ENCODE measurements at regions not wholly inside any gene's neighbourhood (a gene's known extent, or its start where the extent isn't known, plus 50 kb on each side); places are given as distances from the start of the nearest gene placed in this dataset.

DNA sequence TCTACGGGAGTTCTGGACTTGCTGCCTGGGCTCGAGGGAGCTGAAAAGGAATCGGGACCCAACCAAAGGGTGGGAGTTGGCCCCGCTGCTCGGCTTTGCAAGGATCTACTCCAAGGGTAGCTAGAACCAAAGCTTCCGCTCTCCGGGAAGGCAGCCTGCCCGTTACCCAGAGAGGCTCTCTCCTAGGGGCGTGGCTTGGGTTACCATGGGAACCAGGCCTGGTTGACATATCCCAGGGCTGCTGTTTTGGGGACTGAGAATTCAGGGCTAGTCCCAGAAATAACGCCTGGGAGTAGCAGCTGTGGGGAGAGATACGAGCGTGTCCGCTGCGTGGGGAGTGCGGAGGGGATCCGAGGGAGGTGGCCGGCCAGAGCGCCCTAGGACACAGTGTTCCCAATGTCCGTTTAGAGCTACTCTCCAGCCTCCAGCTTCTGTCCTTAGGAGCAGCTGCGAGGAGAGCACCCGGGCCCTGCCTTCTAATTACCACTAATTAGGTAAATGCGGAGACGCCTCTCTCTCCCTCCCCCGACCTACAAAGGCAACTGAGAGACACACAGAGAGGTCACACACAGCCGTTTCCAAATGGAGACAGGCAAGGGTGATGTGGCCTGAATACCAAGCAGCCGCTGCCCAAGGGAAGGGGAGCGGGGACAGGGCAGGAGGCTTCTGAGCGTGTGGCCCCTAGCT is 141.6 kb upstream of the CADM1 start:
- Histone ChIP-seq H3K27me3 (replicated peaks; ENCODE audit: control insufficient read depth, insufficient read depth, low read length) (peaks cover 4% of the 10 kb centered on the region), H3K36me3 (ENCODE audit: control insufficient read depth, insufficient read depth, low read length) (no peaks in the 10 kb centered on the region), H3K4me3 (replicated peaks; ENCODE audit: low read depth, low read length) (no peak overlapping the region)
- TF ChIP-seq, protein P1, sequence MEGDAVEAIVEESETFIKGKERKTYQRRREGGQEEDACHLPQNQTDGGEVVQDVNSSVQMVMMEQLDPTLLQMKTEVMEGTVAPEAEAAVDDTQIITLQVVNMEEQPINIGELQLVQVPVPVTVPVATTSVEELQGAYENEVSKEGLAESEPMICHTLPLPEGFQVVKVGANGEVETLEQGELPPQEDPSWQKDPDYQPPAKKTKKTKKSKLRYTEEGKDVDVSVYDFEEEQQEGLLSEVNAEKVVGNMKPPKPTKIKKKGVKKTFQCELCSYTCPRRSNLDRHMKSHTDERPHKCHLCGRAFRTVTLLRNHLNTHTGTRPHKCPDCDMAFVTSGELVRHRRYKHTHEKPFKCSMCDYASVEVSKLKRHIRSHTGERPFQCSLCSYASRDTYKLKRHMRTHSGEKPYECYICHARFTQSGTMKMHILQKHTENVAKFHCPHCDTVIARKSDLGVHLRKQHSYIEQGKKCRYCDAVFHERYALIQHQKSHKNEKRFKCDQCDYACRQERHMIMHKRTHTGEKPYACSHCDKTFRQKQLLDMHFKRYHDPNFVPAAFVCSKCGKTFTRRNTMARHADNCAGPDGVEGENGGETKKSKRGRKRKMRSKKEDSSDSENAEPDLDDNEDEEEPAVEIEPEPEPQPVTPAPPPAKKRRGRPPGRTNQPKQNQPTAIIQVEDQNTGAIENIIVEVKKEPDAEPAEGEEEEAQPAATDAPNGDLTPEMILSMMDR (IDR thresholded peaks at IDR 0.05; ENCODE audit: insufficient read depth, low read length, poor library complexity, severe bottlenecking), result no peak
- no peak for DNase-seq (ENCODE audit: extremely low read depth, insufficient read length)

DNA sequence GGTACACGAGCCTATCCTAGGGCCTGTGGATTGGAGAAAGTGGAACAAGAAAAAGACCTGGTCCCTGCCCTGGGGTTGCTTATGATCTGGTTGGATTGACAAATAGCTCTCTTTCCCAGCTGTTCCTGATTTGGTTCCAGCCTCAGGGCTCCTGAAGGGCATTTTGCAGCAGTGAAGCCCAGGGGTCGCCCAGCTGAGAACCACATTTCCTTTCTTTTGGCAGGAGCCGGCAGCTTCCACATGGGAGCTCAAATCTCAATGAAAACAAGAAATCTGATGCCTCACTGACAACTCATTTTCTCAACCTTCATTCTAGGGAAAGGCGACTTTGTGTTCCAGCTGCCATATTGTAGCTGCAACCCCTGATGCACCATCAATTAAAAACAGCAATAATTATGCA is 140.6 kb upstream of the CADM1 start:
- no peak for DNase-seq (ENCODE audit: extremely low read depth, insufficient read length)
- no peaks in the 10 kb centered on the region for H3K36me3 ChIP-seq (ENCODE audit: control insufficient read depth, insufficient read depth, low read length)
- TF ChIP-seq, protein P1 (IDR thresholded peaks at IDR 0.05; ENCODE audit: insufficient read depth, low read length, poor library complexity, severe bottlenecking), result no peak
- H3K27me3 ChIP-seq (replicated peaks; ENCODE audit: control insufficient read depth, insufficient read depth, low read length), result peaks cover 4% of the 10 kb centered on the region
- no peak overlapping the region for H3K4me3 ChIP-seq (replicated peaks; ENCODE audit: low read depth, low read length)

DNA sequence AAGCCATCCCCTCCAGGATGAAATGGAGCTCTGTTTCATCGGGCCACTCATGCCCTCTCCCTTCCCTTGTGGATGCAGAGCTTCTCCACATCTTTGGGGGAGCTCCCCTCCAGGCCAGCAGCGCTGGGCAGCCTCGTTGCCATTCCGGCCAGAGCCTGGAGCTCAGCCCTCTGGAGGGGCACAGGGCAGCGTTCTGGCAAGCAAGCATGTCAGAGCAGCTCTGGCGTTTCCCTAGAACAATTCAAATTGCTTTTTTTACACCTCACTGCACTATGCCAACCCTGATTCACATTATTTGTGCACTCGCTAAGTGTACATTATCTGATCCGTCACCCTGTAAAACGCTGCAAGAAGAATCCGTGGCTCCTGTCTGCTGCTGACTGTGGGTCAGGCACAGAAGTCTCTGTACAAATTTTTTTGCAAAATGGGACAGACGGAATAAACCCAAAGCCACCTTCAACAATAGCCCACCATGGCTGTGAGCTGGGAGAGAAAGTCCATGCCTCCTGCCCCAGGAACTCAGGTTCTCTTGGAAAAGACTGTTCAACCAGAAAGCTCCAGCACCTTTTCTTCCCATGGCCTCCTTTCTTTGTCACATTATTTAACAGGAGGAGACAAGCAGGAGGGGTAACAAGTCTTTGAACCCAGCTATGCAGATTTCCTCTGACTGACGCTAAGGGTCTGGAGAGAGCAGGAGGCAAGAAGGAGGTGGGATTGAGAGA is 139.5 kb upstream of the CADM1 start:
- Histone ChIP-seq H3K4me3 (replicated peaks; ENCODE audit: low read depth, low read length) (no peak overlapping the region), H3K27me3 (replicated peaks; ENCODE audit: control insufficient read depth, insufficient read depth, low read length) (peaks cover 6% of the 10 kb centered on the region), H3K36me3 (ENCODE audit: control insufficient read depth, insufficient read depth, low read length) (no peaks in the 10 kb centered on the region)
- TF ChIP-seq, protein P1 (IDR thresholded peaks at IDR 0.05; ENCODE audit: insufficient read depth, low read length, poor library complexity, severe bottlenecking), result no peak
- no peak for DNase-seq (ENCODE audit: extremely low read depth, insufficient read length)

DNA sequence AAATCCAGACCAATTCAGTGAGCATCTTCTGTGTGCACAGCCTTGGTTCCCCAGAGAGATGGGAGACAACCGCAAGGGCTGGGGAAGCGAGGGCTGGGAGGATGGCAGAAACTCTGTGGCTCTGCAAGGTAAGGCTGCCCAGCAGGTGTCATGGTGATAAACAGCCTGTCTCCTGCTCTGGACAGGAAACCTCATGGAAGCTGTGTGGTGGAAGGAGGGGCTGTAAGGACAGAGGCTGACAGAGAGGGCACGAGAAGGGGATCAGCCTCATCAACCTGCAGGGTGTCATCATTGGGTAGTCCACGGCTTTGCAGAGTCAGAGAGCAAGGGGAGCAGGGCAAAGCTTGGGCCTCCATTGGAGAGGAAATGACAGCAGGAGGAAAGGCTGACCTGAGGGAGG is 138.4 kb upstream of the CADM1 start:
- Histone ChIP-seq H3K27me3 (replicated peaks; ENCODE audit: control insufficient read depth, insufficient read depth, low read length) (peaks cover 6% of the 10 kb centered on the region), H3K4me3 (replicated peaks; ENCODE audit: low read depth, low read length) (no peak overlapping the region), H3K36me3 (ENCODE audit: control insufficient read depth, insufficient read depth, low read length) (no peaks in the 10 kb centered on the region)
- TF ChIP-seq, protein P1 (IDR thresholded peaks at IDR 0.05; ENCODE audit: insufficient read depth, low read length, poor library complexity, severe bottlenecking), result no peak
- no peak for DNase-seq (ENCODE audit: extremely low read depth, insufficient read length)

DNA sequence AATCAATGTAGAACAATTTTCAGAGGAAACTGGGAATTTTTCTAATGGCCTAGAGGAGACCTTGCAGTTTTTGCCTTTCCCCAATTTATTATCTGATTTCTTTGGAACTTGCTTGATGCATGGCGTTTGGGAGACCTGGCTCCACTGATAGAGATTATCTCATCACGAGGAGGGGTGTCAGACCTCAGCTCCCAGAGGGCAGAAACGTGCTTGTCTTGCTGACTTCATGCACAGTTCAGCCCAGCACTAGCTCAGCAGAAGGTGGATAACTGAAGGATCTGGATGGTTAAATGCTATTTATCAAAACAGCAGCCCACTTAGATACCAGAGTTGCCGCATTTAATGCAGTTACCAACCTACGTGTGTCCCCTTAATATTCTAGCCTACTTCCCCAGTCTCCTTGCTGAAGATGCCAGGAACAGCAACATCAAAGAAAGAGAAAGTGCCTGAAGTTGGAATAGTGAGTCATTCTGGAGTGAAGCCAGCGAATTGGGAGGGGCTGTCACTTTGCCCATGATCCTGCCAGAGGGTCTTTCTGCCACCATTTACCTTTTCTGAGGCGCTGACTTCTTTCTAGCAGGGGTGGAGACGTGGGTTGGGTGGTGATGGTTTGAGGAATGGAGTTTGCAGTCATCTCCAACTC is 133.5 kb upstream of the CADM1 start:
- H3K4me3 ChIP-seq (replicated peaks; ENCODE audit: low read depth, low read length), result no peak overlapping the region
- no peak for DNase-seq (ENCODE audit: extremely low read depth, insufficient read length)
- TF ChIP-seq, protein P1 (IDR thresholded peaks at IDR 0.05; ENCODE audit: insufficient read depth, low read length, poor library complexity, severe bottlenecking), result no peak
- H3K36me3 ChIP-seq (ENCODE audit: control insufficient read depth, insufficient read depth, low read length), result no peaks in the 10 kb centered on the region
- H3K27me3 ChIP-seq (replicated peaks; ENCODE audit: control insufficient read depth, insufficient read depth, low read length), result peaks cover 1% of the 10 kb centered on the region
